Ovary (tissue), 3 donors: ENCODE measurements at regions not wholly inside any gene's neighbourhood (a gene's known extent, or its start where the extent isn't known, plus 50 kb on each side); places are given as distances from the start of the nearest gene placed in this dataset.

ENCODE experiments used
- POLR2A ChIP-seq: fragments of 450-650 bp; IDR thresholded peaks from one replicate; pipeline ENCODE4 v1.6.1; 2017; ENCODE audit warnings: antibody characterized with exemption, mild to moderate bottlenecking, moderate library complexity
- TF ChIP-seq, protein P1 (sequence below), 3 donors: fragments of 450-650 bp in 2 of 3; fragments of 200-600 bp in 1 of 3; IDR thresholded peaks; one replicate each; pipeline versions ENCODE4 v1.5.1 to v1.8.0; 2016 to 2022; ENCODE audit warnings: antibody characterized with exemption in 3 of 3, mild to moderate bottlenecking in 1 of 3
- donor health status: DM: no; HTN: no; CAD: no.

DNA sequence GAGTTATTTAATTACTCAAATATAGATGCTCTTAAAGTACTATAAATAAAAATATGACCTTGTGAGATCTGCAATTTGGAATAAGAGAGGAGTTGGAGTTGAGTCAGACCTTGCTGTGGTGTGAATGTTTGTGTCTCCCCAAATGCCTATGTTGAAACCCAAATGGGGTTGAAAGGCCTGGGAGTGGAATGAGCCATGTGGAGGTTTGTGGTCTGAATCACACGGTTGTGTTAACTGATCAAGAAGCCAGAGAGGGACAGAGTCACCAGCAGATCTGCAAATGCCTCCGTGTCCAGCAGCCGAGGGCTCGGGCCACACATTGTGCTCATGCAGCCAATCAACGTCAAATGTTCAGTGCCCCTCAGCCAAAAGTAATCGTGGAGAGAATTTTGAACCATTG lies 404.4 kb downstream of the ICE1 start:
- TF ChIP-seq, protein P1, sequence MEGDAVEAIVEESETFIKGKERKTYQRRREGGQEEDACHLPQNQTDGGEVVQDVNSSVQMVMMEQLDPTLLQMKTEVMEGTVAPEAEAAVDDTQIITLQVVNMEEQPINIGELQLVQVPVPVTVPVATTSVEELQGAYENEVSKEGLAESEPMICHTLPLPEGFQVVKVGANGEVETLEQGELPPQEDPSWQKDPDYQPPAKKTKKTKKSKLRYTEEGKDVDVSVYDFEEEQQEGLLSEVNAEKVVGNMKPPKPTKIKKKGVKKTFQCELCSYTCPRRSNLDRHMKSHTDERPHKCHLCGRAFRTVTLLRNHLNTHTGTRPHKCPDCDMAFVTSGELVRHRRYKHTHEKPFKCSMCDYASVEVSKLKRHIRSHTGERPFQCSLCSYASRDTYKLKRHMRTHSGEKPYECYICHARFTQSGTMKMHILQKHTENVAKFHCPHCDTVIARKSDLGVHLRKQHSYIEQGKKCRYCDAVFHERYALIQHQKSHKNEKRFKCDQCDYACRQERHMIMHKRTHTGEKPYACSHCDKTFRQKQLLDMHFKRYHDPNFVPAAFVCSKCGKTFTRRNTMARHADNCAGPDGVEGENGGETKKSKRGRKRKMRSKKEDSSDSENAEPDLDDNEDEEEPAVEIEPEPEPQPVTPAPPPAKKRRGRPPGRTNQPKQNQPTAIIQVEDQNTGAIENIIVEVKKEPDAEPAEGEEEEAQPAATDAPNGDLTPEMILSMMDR (IDR thresholded peaks at IDR 0.05), result no peak
- TF ChIP-seq POLR2A, result no peak
